ENCODE measurements at regions not wholly inside any gene's neighbourhood (a gene's known extent, or its start where the extent isn't known, plus 50 kb on each side); places are given as distances from the start of the nearest gene placed in this dataset.

DNA sequence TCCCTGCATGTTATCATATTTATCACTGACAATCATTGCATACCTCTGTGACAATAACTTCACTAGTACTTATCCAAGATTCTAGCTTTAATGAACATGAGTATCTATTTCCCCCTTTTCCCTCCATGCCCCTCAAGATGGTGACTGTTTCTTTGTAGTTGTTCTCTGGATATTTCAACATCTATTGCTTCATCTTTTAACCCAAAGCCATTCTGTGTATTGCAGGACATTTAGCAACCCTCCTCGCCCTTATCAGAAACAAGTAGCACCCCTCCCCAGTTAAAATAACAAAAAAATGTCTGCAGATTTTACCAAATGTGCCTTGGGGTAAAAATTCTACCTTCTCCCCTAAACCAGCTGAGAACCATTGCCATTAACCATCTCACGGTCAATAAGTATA, 979.8 kb upstream of the MANEA start:
- TF ChIP-seq RAD21 (conservative IDR thresholded peaks at IDR 0.05) (no peak), MXI1 (conservative IDR thresholded peaks at IDR 0.05; ENCODE audit: poor library complexity, severe bottlenecking) (no peak), CTCF (IDR thresholded peaks at IDR 0.05; ENCODE audit: poor library complexity, severe bottlenecking) (no peak), POLR2AphosphoS5 (IDR thresholded peaks at IDR 0.05) (no peak), EP300 (conservative IDR thresholded peaks at IDR 0.05; ENCODE audit: poor library complexity, severe bottlenecking) (no peak), SMC3 (conservative IDR thresholded peaks at IDR 0.05; ENCODE audit: poor library complexity) (no peak), TAF1 (IDR thresholded peaks at IDR 0.05; ENCODE audit: low read depth) (no peak), EZH2 (IDR thresholded peaks at IDR 0.05; ENCODE audit: borderline replicate concordance, insufficient read depth, low read length, poor library complexity, severe bottlenecking) (no peak)
- TF ChIP-seq, protein P1, sequence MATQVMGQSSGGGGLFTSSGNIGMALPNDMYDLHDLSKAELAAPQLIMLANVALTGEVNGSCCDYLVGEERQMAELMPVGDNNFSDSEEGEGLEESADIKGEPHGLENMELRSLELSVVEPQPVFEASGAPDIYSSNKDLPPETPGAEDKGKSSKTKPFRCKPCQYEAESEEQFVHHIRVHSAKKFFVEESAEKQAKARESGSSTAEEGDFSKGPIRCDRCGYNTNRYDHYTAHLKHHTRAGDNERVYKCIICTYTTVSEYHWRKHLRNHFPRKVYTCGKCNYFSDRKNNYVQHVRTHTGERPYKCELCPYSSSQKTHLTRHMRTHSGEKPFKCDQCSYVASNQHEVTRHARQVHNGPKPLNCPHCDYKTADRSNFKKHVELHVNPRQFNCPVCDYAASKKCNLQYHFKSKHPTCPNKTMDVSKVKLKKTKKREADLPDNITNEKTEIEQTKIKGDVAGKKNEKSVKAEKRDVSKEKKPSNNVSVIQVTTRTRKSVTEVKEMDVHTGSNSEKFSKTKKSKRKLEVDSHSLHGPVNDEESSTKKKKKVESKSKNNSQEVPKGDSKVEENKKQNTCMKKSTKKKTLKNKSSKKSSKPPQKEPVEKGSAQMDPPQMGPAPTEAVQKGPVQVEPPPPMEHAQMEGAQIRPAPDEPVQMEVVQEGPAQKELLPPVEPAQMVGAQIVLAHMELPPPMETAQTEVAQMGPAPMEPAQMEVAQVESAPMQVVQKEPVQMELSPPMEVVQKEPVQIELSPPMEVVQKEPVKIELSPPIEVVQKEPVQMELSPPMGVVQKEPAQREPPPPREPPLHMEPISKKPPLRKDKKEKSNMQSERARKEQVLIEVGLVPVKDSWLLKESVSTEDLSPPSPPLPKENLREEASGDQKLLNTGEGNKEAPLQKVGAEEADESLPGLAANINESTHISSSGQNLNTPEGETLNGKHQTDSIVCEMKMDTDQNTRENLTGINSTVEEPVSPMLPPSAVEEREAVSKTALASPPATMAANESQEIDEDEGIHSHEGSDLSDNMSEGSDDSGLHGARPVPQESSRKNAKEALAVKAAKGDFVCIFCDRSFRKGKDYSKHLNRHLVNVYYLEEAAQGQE (IDR thresholded peaks at IDR 0.05; ENCODE audit: borderline replicate concordance), result no peak
- H3K4me3 ChIP-seq (ENCODE audit: low read length), result no peak overlapping the region
- H3K4me2 ChIP-seq (ENCODE audit: low read length), result no peak overlapping the region
- H3K9ac ChIP-seq (ENCODE audit: low read length), result no peak overlapping the region
- H4K20me1 ChIP-seq (ENCODE audit: insufficient read depth), result no peaks in the 10 kb centered on the region
- H3K79me2 ChIP-seq (replicated peaks; ENCODE audit: insufficient read depth, low read length), result no peaks in the 10 kb centered on the region
- no peaks in the 10 kb centered on the region for H3K9me2 ChIP-seq (ENCODE audit: insufficient read depth, low read length)
- H3F3A ChIP-seq (ENCODE audit: insufficient read depth, low read length, poor library complexity, severe bottlenecking), result no peaks in the 10 kb centered on the region
- no peaks in the 10 kb centered on the region for H3K27me3 ChIP-seq (ENCODE audit: insufficient read depth, low read depth, low read length)
- no peaks in the 10 kb centered on the region for H3K36me3 ChIP-seq (ENCODE audit: insufficient read depth, low read length)
- no peaks in the 10 kb centered on the region for H3K9me3 ChIP-seq (ENCODE audit: low read length)
- H3K27ac ChIP-seq (ENCODE audit: low read length), result no peak overlapping the region
- H2AFZ ChIP-seq (ENCODE audit: low read depth, low read length), result no peak overlapping the region

DNA sequence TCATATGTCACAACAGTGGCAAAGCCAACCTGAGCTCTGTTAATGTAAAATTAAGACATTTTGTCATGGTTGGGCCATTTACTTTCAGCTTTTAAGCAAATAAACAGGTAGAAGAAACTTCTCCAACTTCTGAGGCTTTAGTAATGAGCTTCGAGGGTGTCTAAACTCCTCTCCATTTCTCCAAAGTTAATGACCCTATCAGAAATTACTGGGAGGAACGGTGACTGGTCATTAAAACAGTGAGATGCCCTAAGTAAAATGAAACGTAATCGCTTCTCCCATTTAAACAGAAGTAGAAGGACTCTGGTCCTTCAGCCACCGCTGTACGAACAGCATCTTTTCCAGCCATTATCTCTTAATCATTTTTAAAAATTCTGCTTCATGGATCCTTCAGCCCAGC, 986.9 kb upstream of the MANEA start:
- Histone ChIP-seq H3K36me3 (ENCODE audit: insufficient read depth, low read length) (no peaks in the 10 kb centered on the region), H2AFZ (ENCODE audit: low read depth, low read length) (no peak overlapping the region), H3K9ac (ENCODE audit: low read length) (no peak overlapping the region), H3K4me3 (ENCODE audit: low read length) (no peak overlapping the region), H3K79me2 (replicated peaks; ENCODE audit: insufficient read depth, low read length) (no peaks in the 10 kb centered on the region), H3K27me3 (ENCODE audit: insufficient read depth, low read depth, low read length) (no peaks in the 10 kb centered on the region), H3K9me2 (ENCODE audit: insufficient read depth, low read length) (no peaks in the 10 kb centered on the region), H3F3A (ENCODE audit: insufficient read depth, low read length, poor library complexity, severe bottlenecking) (no peaks in the 10 kb centered on the region), H3K4me2 (ENCODE audit: low read length) (no peak overlapping the region), H3K9me3 (ENCODE audit: low read length) (no peaks in the 10 kb centered on the region), H4K20me1 (ENCODE audit: insufficient read depth) (no peaks in the 10 kb centered on the region), H3K27ac (ENCODE audit: low read length) (no peak overlapping the region)
- no peak for TF ChIP-seq CTCF (IDR thresholded peaks at IDR 0.05; ENCODE audit: poor library complexity, severe bottlenecking)
- no peak for TF ChIP-seq MXI1 (conservative IDR thresholded peaks at IDR 0.05; ENCODE audit: poor library complexity, severe bottlenecking)
- no peak for TF ChIP-seq POLR2AphosphoS5 (IDR thresholded peaks at IDR 0.05)
- TF ChIP-seq SMC3 (conservative IDR thresholded peaks at IDR 0.05; ENCODE audit: poor library complexity), result no peak
- no peak for TF ChIP-seq RAD21 (conservative IDR thresholded peaks at IDR 0.05)
- TF ChIP-seq, protein P1 (IDR thresholded peaks at IDR 0.05; ENCODE audit: borderline replicate concordance), result no peak
- no peak for TF ChIP-seq EP300 (conservative IDR thresholded peaks at IDR 0.05; ENCODE audit: poor library complexity, severe bottlenecking)
- no peak for TF ChIP-seq EZH2 (IDR thresholded peaks at IDR 0.05; ENCODE audit: borderline replicate concordance, insufficient read depth, low read length, poor library complexity, severe bottlenecking)
- TF ChIP-seq TAF1 (IDR thresholded peaks at IDR 0.05; ENCODE audit: low read depth), result no peak

Measured in neural cell (in vitro differentiated cells).